Uterus (tissue), 2 donors: ENCODE measurements at regions not wholly inside any gene's neighbourhood (a gene's known extent, or its start where the extent isn't known, plus 50 kb on each side); places are given as distances from the start of the nearest gene placed in this dataset.

Experiments
- CTCF ChIP-seq, 4 experiments: fragments of 200-600 bp in 2 of 4; fragments of 450-650 bp in 2 of 4; sonication (generic) in 2 of 4; IDR thresholded peaks; one replicate each; pipeline ENCODE4 v1.5.1; 2016 to 2019; ENCODE audit warnings: antibody characterized with exemption in 4 of 4, mild to moderate bottlenecking in 2 of 4, moderate library complexity in 1 of 4
- POLR2A ChIP-seq, 2 donors: fragments of 450-650 bp; IDR thresholded peaks; one replicate each; pipeline ENCODE4 v1.6.1; 2016; ENCODE audit warnings: antibody characterized with exemption in 2 of 2, mild to moderate bottlenecking in 1 of 2, moderate library complexity in 1 of 2

DNA sequence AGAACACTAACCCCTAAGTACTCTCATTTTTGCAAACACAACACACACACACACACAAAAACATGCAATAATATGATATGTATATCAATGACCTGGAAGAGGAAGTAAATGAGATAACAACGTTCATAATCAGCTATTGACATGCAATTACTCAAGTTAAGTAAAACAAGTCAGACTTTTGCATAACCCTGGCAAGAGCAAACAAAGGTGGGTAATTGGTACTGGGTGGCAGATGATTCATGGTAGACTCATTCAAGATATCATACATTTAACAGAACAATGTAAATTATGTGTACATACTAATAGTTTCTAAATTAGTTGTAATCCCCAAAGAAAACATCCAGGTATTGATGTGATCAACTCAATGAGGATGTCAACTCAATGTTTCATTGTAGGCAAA lies 508.8 kb downstream of the DACH1 start:
- TF ChIP-seq CTCF (IDR thresholded peaks at IDR 0.05) (no peak), POLR2A (IDR thresholded peaks at IDR 0.05) (no peak)
